DMS153 treated with DMSO at 0.1 percent for 48 hours (cell line): ENCODE measurements at regions not wholly inside any gene's neighbourhood (a gene's known extent, or its start where the extent isn't known, plus 50 kb on each side); places are given as distances from the start of the nearest gene placed in this dataset.

Source experiments
- DNase-seq: peaks from one replicate; lab custom pipeline; 2025; ENCODE audit not compliant: unreplicated experiment; lab: John Stamatoyannopoulos, UW

DNA sequence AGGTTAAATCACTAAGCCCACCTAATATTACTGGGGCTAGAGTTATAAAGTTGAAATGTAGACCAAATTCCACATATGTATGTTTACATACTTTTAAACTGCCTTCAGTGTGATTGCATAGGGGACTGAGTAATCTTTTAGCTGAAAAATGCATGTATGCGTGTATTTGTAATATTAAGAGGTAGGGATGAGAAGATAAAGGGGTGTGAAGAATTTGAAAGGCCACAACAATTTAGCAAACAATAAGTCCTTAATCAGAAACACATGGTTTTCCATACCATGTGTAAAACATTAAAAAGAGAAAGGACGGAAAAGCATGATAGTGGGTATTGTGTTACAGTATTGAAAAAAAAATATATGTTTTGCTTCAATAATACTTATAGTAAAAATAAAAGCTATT is 919.9 kb upstream of the FLRT2 start:
- no peak for DNase-seq

GRCh38 chr14:84622357-84622756 is 907.6 kb upstream of the FLRT2 start:
- no peak for DNase-seq

DNA sequence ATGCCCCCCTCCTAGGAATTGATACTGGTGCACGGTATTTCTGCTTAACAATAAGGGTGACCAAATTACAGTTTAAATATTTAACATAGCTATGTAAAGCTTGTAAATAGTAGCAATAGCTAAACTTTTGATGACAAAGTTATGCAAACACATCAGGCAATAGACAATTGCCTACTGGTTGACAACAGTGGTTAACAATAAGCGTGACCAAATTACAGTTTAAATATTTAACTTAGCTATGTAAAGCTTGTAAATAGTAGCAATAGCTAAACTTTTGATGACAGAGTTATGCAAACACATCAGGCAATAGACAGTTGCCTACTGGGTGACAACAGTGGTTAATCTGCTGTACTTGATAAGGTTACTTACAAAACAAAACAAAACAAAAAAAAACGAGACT is 886.5 kb upstream of the FLRT2 start:
- DNase-seq: peak; percentile 51

- DNase-seq: no peak
Measured at GRCh38 chr14:84646786-84647500, 883.0 kb upstream of the FLRT2 start.

DNA sequence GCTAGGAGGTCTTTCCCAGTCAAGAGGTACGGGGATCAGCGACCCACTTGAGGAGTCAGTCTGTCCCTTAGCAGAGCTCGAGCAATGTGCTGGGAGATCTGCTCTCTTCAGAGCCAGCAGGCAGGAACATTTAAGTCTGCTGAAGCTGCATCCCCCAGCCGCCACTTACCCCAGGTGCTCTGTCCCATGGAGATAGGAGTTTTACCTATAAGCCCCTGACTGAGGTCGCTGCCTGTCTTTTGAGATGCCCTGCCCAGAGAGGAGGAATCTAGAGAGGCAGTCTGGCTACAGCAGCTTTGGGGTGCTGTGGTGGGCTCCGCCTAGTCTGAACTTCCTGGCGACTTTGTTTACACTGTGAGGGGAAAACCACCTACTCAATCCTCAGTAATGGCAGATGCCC is 874.9 kb upstream of the FLRT2 start:
- DNase-seq: no peak

- DNase-seq: no peak
Measured at GRCh38 chr14:84657911-84658310, 872.0 kb upstream of the FLRT2 start.

GRCh38 chr14:84670796-84671195 is 859.1 kb upstream of the FLRT2 start:
- no peak for DNase-seq

- DNase-seq: no peak
Measured at GRCh38 chr14:84671776-84672175, 858.2 kb upstream of the FLRT2 start.

GRCh38 chr14:84674636-84675035 is 855.3 kb upstream of the FLRT2 start:
- DNase-seq: no peak

DNA sequence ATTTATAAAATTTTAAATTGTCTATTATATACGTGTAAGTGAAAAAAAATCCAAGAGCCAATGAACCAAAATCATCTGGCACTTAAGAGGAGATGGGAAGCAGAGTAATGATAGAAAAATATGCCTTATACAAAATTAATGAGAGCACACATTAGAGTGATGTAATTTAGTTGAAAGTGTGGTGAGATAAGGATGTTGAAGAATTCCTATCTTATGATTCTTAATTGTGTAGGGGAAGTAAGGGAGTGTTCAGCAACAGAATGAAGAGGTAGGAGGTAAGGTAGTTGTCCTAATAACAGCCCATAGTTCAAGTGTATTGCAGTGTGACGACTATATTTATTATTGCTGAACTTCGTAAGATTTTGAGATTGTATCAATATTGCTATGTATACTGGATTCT is 843.4 kb upstream of the FLRT2 start:
- no peak for DNase-seq

DNA sequence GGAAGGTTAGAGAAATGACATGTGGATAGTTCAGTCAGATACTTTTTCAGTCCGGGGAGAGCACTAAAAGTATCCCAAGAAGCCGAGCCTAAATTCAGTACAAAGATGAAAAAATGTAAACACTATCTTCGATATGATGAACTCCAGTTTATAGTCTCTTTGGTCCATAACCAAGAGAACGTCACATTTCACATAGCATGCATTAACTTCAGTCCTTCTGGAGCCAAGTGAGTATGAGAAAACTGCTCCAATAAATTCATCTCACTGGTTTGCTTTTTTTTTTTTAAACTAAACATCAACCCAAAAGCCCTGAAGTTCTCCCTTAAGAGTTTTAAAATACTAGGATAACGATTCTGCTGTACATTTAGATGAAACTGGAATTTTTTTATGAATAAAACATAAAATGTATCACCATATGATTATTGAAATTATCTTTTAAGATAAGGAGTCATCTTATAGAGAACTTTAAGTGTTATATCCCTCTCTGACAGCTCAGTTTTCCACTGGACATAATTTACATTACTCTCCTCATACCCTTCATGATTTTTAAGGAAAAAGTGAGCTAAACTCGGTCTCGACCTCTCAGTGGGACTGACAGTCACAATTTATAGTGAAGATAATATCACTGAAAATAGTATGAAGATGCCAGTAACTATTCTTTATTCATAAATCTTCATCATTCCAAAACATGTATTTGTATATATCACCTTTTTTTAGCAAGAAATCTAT is 841.5 kb upstream of the FLRT2 start:
- DNase-seq: no peak

- no peak for DNase-seq
Measured at GRCh38 chr14:84694161-84694560, 835.8 kb upstream of the FLRT2 start.

DNA sequence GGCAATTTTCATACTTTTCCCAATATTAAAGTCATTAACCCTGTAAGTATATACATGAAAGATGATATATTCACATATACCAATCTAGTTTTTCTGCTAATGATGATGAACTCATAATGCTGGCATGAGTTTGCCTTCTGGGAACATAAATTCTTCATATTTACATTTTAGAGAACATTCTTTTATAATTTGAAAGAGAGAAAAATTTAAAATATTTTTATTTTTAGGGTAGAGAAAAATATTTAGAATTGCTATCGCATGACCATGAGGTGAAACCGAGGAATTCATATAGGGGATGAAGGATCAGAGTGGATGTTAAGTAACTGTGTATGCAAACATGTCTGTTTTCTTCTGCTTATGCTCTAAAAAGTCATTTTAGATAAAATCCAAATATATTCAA is 825.3 kb upstream of the FLRT2 start:
- DNase-seq: no peak

DNA sequence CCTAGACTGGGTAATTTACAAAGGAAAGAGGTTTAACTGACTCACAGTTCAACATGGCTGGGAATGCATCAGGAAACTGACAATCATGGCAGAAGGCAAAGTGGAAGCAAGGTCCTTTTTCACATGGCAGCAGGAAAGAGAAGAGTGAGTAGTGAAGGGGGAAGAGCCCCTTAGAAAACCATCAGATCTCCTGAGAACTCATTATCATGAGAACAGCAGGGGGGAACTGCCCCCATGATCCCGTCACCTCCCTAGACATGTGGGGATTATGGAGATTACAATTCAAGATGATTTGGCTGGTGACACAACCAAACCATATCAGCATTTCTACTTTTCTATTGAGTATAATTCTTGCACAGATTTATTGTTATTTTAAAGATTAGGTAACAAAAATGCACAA is 822.1 kb upstream of the FLRT2 start:
- no peak for DNase-seq

DNA sequence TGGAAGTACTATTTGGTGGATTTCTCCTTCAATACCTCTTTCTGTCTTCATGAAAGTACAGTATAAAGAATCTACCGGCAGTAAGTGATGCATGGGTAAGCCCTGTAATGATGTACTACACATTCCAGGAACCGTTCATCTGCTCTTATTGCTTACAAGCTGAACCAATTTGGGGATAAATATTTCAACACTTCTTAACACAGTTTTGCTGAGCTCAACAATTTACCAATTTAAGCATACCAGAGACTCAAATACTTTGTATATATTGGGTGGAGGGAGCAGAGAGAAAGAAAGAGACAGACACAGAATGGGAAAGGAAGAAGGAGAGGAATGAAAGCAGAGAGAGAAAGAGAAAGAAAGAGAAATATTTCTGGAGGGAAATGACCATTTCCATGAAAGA is 821.1 kb upstream of the FLRT2 start:
- DNase-seq: no peak

DNA sequence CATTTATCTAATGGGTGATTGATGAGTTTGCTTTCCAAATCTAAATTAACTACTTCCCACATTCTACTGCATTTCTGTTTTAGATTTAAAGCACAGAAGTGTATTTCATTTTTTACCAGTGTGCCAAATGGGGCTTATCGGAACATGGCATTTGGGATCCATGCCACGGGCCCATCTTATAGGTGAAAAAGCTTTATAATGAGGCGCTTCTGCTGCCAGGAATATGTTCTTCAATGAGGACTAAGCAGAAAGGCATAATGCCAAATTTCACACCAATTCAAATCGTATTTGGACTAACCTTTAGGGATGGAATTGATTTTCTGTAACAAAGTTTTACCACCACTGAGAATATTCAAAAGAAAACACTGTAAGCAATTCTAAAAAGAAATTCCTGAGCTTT is 803.5 kb upstream of the FLRT2 start:
- DNase-seq: no peak

GRCh38 chr14:84749191-84749955 is 780.6 kb upstream of the FLRT2 start:
- DNase-seq: no peak

DNA sequence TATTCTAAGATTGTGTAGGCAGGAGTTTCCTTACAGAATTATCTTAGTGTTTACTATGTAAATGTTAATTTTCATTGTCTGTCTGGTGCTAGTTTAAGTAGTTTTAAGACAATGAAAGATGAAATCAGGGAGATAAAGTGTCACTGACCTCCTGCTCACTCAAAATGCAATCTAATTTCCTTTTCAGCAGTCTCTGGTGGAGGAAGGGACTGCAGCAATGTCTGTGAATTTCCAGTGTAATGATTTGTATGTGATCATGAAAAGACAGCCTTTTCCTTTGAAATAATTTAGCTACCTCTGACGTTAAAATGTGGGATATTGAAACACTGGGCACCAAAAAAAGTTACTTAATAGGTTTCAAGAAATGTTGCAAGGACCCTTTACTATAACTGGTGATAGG is 779.7 kb upstream of the FLRT2 start:
- no peak for DNase-seq

DNA sequence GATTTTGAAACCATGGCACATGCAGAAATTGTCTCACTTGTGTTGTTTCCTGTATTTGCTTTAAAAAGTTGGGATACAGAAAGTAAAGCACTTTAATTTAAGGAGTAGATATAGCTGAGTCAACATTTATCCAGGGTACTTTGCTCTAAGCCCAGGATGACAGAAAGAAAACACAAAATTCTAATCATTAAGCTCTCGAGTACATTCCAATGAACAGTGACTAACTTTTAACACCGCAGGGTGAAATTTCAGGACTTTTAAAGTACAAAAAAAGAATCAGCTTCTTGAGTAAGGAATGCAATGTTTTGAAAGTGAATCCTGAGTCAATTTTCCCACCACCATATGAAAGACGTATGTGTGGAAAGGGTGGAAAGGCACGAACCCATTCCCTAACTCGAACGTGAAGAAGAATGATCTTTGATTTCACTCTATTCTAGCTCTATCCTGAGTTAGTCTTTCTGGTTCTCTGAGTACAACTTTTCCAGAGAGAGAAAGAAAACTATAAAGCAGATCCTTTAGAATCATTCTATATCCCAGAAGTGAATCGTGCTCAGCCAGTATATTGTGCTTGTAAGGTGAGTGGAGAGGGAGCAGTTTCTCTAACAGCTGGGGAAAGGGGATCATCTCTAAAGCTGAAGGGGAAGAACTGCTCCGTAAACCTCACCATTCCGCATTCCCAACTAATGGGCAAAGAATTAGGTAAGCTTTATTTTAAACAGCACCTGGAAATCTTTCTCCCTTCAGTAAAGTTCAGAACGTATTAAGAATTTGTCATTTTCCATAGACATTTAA is 779.0 kb upstream of the FLRT2 start:
- no peak for DNase-seq

GRCh38 chr14:84751745-84752144 is 778.2 kb upstream of the FLRT2 start:
- DNase-seq: no peak

DNA sequence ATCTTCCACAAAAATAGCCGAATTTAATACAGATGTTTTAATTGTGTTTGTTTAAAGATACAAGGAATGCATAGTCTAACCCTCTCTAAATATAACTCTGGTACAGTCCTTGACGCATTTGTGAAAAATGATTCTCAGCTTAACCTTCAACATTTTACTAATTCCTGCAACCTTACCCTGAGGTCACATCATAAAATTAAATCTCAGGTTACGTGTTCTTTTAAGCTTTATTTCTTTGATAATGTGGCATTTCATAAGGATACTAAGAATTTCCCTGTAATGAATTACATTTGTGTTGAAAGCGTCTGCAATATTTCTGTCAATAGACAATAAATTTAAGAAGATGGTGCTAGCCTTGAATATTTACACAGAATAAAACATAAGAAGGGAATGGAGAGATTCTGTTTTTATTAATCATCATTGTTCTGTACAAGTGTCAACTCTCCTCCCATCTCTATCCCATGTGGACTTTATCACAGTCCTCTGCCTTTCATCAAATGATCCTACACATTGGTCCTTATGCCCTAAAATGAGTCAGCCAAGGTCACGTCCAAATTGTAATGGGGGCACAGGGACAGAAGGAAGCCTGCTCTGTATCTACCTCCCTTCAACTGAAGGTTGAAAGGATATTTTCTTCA is 769.3 kb upstream of the FLRT2 start:
- no peak for DNase-seq
